Liver (tissue), 3 donors: ENCODE measurements at regions not wholly inside any gene's neighbourhood (a gene's known extent, or its start where the extent isn't known, plus 50 kb on each side); places are given as distances from the start of the nearest gene placed in this dataset.
"Not testable (repeated sequence)": the region's sequence is repeated elsewhere in the genome, so short reads cannot be mapped to it uniquely, and the experiment has no call there.

ENCODE experiments used
- EGR1 ChIP-seq, 2 donors: IDR thresholded peaks; 2 replicates each; pipeline ENCODE4 v1.6.1; 2016 to 2018; ENCODE audit warnings: antibody characterized with exemption in 2 of 2, low read depth in 2 of 2
- GABPA ChIP-seq, 2 donors: IDR thresholded peaks in 1 of 2; conservative IDR thresholded peaks in 1 of 2; 2 replicates each; pipeline ENCODE4 v1.6.1; 2016; ENCODE audit warnings: antibody characterized with exemption in 2 of 2, mild to moderate bottlenecking in 1 of 2, moderate library complexity in 1 of 2
- TF ChIP-seq, protein P1 (sequence below): fragments of 150-350 bp; IDR thresholded peaks from 2 replicates; pipeline ENCODE4 v1.5.1; 2017; ENCODE audit warnings: improper control_type of control experiment, low read depth, low read length; ENCODE audit not compliant: missing input control
- TF ChIP-seq, protein P2 (sequence below): IDR thresholded peaks from 2 replicates; pipeline ENCODE4 v1.6.1; 2016; ENCODE audit warnings: antibody characterized with exemption
- donor health status: healthy.
- donor health status: healthy.

DNA sequence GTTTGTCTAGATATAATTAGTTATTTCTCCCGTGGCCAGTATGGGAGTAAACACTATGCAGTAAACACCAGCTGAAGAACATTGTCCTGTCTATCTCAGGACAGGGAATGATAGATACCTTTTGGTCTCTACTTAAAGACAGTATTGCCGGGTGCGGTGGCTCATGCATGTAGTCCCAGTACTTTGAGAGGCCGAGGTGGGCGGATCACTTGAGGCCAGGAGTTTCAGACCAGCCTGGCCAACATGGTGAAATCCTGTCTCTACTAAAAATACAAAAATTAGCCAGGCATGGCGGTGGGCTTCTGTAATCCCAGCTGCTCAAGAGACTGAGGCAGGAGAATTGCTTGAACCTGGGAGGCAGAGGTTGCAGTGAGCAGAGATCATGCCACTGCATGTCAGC, 226.4 kb downstream of the TM9SF2 start:
- not testable (repeated sequence) for TF ChIP-seq GABPA (IDR thresholded peaks at IDR 0.05 in 1 of 2, conservative IDR thresholded peaks at IDR 0.05 in 1 of 2); EGR1 (IDR thresholded peaks at IDR 0.05; ENCODE audit: low read depth in 2 of 2)
- TF ChIP-seq, protein P1, sequence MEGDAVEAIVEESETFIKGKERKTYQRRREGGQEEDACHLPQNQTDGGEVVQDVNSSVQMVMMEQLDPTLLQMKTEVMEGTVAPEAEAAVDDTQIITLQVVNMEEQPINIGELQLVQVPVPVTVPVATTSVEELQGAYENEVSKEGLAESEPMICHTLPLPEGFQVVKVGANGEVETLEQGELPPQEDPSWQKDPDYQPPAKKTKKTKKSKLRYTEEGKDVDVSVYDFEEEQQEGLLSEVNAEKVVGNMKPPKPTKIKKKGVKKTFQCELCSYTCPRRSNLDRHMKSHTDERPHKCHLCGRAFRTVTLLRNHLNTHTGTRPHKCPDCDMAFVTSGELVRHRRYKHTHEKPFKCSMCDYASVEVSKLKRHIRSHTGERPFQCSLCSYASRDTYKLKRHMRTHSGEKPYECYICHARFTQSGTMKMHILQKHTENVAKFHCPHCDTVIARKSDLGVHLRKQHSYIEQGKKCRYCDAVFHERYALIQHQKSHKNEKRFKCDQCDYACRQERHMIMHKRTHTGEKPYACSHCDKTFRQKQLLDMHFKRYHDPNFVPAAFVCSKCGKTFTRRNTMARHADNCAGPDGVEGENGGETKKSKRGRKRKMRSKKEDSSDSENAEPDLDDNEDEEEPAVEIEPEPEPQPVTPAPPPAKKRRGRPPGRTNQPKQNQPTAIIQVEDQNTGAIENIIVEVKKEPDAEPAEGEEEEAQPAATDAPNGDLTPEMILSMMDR = not testable (repeated sequence)
- TF ChIP-seq, protein P2, sequence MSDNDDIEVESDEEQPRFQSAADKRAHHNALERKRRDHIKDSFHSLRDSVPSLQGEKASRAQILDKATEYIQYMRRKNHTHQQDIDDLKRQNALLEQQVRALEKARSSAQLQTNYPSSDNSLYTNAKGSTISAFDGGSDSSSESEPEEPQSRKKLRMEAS = not testable (repeated sequence)
